GM18519 (cell line): ENCODE measurements at regions not wholly inside any gene's neighbourhood (a gene's known extent, or its start where the extent isn't known, plus 50 kb on each side); places are given as distances from the start of the nearest gene placed in this dataset.

Source experiments
- ATAC-seq: cut with Tn5 transposase; IDR thresholded peaks from one replicate; pipeline ENCODE4 v1.9.1; 2021; ENCODE audit warnings: mild to moderate bottlenecking, moderate library complexity; ENCODE audit not compliant: unreplicated experiment, low FRiP score

- no peak for ATAC-seq
Measured at GRCh38 chr4:18858229-18858922, 836.8 kb upstream of the LCORL start.

GRCh38 chr4:18850867-18851266 lies 829.3 kb upstream of the LCORL start:
- ATAC-seq, result no peak

- no peak for ATAC-seq
Measured at GRCh38 chr4:18847249-18847890, 825.8 kb upstream of the LCORL start.

- no peak for ATAC-seq
Measured at GRCh38 chr4:18846313-18846712, 824.8 kb upstream of the LCORL start.

GRCh38 chr4:18844726-18845125 lies 823.2 kb upstream of the LCORL start:
- no peak for ATAC-seq

- ATAC-seq, result no peak
Measured at GRCh38 chr4:18842431-18842830, 820.9 kb upstream of the LCORL start.

DNA sequence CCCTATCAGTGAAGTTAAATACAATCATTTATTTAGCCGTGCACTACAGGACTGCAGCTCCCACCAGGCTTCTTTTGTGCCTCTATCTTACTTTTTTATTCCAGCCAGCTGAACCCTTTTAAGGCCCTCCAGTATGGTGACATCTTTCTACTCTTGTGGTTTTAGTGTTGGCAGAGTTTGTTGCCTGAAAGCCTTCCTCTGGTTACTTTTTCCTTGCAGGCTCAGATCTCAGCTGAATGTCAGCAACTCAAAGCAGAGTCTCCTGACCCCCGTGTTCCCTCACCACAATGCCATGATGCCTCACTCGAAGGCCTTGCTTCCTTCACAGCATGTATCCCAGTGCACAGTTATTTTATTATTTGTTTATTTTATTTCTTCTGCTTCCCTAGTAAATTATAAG lies 818.9 kb upstream of the LCORL start:
- no peak for ATAC-seq

GRCh38 chr4:18816228-18816895 lies 794.8 kb upstream of the LCORL start:
- no peak for ATAC-seq

DNA sequence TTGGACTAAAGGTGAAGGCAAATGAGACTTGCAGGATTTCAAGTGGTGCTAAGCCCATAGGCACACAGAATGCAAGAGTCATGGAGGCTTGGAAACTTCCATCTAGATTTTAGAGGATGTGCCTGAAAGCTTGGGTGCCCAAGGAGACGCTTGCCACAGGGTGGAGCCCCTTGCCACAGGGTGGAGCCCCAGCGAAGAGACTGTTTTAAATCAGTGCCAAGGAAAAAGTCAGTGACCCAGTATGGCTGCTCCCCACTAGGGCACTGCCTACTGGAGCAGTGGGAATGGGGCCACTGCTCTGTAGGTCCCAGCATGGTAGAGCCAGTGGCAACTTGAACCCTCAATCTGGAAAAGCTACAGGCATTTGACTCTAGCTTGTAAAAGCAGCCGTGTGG lies 794.2 kb upstream of the LCORL start:
- no peak for ATAC-seq

GRCh38 chr4:18815081-18815778 lies 793.7 kb upstream of the LCORL start:
- ATAC-seq, result no peak

DNA sequence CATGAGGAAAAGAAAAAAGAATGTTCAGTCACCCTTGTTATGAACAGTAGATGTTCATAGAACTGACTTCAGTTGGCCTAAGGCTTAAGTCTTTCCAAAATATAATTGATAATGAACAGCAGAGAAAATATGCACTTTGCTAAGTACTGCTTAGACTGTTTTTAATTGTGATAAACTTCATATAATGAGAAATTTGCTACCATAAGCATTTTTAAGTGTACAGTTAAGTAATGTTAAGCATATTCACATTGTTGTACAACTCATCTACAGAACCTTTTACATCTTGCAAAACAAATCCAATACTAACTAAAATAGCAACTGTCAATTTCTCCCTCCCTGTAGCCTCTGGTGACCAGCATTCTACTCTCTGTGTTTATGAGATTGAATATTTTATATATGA lies 792.2 kb upstream of the LCORL start:
- ATAC-seq, result no peak

- ATAC-seq, result no peak
Measured at GRCh38 chr4:18813055-18813454, 791.5 kb upstream of the LCORL start.

DNA sequence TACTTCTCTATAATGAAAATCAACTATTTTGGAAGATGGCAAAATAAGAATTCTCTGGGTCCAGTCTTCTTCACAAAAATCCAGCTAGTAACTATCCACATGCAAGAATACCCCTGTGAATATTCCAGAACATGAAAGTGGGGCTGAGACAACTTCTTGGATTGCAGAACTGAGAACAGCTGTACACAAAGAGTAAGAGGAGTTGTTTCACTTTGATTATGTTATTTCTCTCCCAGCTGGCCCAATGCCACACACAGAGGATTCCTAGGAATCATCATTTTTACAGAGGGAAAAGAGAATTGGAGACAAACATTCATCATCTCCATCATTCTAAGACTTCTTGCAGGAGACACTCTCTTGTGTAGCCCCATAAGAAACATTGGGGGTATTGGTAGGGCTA lies 782.2 kb upstream of the LCORL start:
- ATAC-seq, result no peak

GRCh38 chr4:18798123-18798522 lies 776.6 kb upstream of the LCORL start:
- no peak for ATAC-seq

- no peak for ATAC-seq
Measured at GRCh38 chr4:18795794-18796193, 774.2 kb upstream of the LCORL start.

GRCh38 chr4:18777190-18777930 lies 755.8 kb upstream of the LCORL start:
- ATAC-seq, result no peak

GRCh38 chr4:18767921-18768320 lies 746.4 kb upstream of the LCORL start:
- no peak for ATAC-seq

- ATAC-seq, result no peak
Measured at GRCh38 chr4:18756671-18757070, 735.1 kb upstream of the LCORL start.

GRCh38 chr4:18754180-18754579 lies 732.6 kb upstream of the LCORL start:
- ATAC-seq, result no peak

- no peak for ATAC-seq
Measured at GRCh38 chr4:18751083-18751482, 729.5 kb upstream of the LCORL start.

DNA sequence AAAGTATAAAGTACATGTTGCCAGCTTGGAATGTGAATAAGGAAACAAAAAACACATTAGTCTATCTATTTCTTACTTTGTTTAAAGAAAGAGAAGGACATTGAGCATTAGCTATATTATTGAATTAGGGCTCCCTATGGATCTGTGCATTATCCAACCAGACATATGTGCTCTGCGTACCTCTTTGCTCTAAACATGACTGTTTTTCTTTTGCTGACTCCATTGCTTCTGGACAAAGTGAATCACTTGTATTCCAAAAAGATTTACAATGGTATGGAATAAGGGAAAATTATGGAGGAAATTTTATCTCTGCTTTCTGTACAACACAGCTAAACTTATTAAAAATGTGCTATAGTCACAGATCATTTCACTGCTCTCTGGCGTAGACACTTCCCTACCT lies 727.8 kb upstream of the LCORL start:
- no peak for ATAC-seq
